ENCODE measurements at regions not wholly inside any gene's neighbourhood (a gene's known extent, or its start where the extent isn't known, plus 50 kb on each side); places are given as distances from the start of the nearest gene placed in this dataset.

- TF ChIP-seq CEBPB (IDR thresholded peaks at IDR 0.05; ENCODE audit: low read depth, low read length) (no peak), POLR2A (IDR thresholded peaks at IDR 0.05; ENCODE audit: low read depth, low read length) (no peak), BHLHE40 (IDR thresholded peaks at IDR 0.05; ENCODE audit: low read depth, low read length) (no peak), MXI1 (IDR thresholded peaks at IDR 0.05; ENCODE audit: borderline replicate concordance, low read depth, low read length) (no peak), RAD21 (IDR thresholded peaks at IDR 0.05; ENCODE audit: low read length) (no peak), CHD1 (IDR thresholded peaks at IDR 0.05; ENCODE audit: low read depth, low read length) (no peak), SMC3 (IDR thresholded peaks at IDR 0.05; ENCODE audit: low read depth, low read length) (no peak), FOS (IDR thresholded peaks at IDR 0.05; ENCODE audit: low read depth, low read length) (no peak), CTCF (conservative IDR thresholded peaks at IDR 0.05; ENCODE audit: low read depth, low read length) (no peak), NFE2L2 (IDR thresholded peaks at IDR 0.05; ENCODE audit: low read depth, low read length) (no peak), RCOR1 (IDR thresholded peaks at IDR 0.05; ENCODE audit: insufficient replicate concordance, low read length) (no peak), MAFK (IDR thresholded peaks at IDR 0.05; ENCODE audit: low read depth, low read length) (no peak), ELK1 (IDR thresholded peaks at IDR 0.05; ENCODE audit: borderline replicate concordance, low read depth, low read length) (no peak), RFX5 (IDR thresholded peaks at IDR 0.05; ENCODE audit: low read depth, low read length) (no peak)
- no peak overlapping the region for H3K18ac ChIP-seq (ENCODE audit: low read depth, low read length)
- BruUV-seq (replicated peaks) = no TSS peak
- no CpG with 5 or more reads among the region's 3 CpGs for WGBS, 2 experiments (ENCODE audit: extremely low coverage in 2 of 2, insufficient read length in 1 of 2)
- no peak overlapping the region for H2BK5ac ChIP-seq (ENCODE audit: low read depth, low read length, poor library complexity, severe bottlenecking)
- no peak overlapping the region for H3K14ac ChIP-seq (replicated peaks; ENCODE audit: low read depth, low read length)
- no peak overlapping the region for H2BK120ac ChIP-seq (ENCODE audit: low read depth, low read length)
- H3K36me3 ChIP-seq (ENCODE audit: control insufficient read depth, insufficient read depth, low read length) = no peaks in the 10 kb centered on the region
- H3K27ac ChIP-seq (ENCODE audit: insufficient read depth, low read length) = no peak overlapping the region
- no peak overlapping the region for H2AK5ac ChIP-seq (ENCODE audit: low read depth, low read length)
- no peak overlapping the region for H4K91ac ChIP-seq (ENCODE audit: insufficient read depth, low read depth, low read length)
- no peak overlapping the region for H3K56ac ChIP-seq (ENCODE audit: extremely low read depth, insufficient read depth, low read length)
- peaks cover 5% of the 10 kb centered on the region; the same call in 1 of the 2 replicates for H3K27me3 ChIP-seq (ENCODE audit: control insufficient read depth, insufficient read depth, low read length)
- no peak overlapping the region for H4K8ac ChIP-seq (ENCODE audit: low read depth in 2 of 2, low read length in 2 of 2)
- H4K20me1 ChIP-seq (ENCODE audit: insufficient read depth, low read length) = no peaks in the 10 kb centered on the region
- no peak overlapping the region for H3K4me2 ChIP-seq (ENCODE audit: low read depth, low read length)
- DNase-seq = no peak
- ATAC-seq (ENCODE audit: low read depth) = no peak
- H3K4ac ChIP-seq (ENCODE audit: low read depth, low read length) = no peak overlapping the region
- H3K9me1 ChIP-seq (ENCODE audit: insufficient read depth, low read length) = no peaks in the 10 kb centered on the region
- dilution Hi-C loops (cut with HindIII; ENCODE audit: low sequenced_read_pairs, unreplicated experiment) (no loop called here), intact Hi-C loops (cut with micrococcal nuclease) (no loop called here), in situ Hi-C loops (cut with MboI; ENCODE audit: low sequenced_read_pairs) (no loop called here)
- no peak overlapping the region for H3K23ac ChIP-seq (ENCODE audit: low read depth, low read length)
- no peak overlapping the region for H3K4me3 ChIP-seq (ENCODE audit: insufficient read depth, low read depth, low read length)
- no peak overlapping the region for H2AK9ac ChIP-seq (replicated peaks; ENCODE audit: low read depth, low read length, poor library complexity)
- H3K9ac ChIP-seq (ENCODE audit: low read depth, low read length) = no peak overlapping the region
- CTCF ChIA-PET = no interaction called here
- H2BK15ac ChIP-seq (ENCODE audit: low read depth, low read length) = no peak overlapping the region
- peaks cover 9% of the 10 kb centered on the region for H3K9me3 ChIP-seq (ENCODE audit: control insufficient read depth, insufficient read depth, low read length)
- no peaks in the 10 kb centered on the region for H3K4me1 ChIP-seq (ENCODE audit: control insufficient read depth, insufficient read depth, low read length)
- no peaks in the 10 kb centered on the region for H3K79me1 ChIP-seq (ENCODE audit: low read depth in 1 of 2, low read length in 2 of 2)
- POLR2A ChIA-PET (ENCODE audit: unreplicated experiment) = no interaction called here
- no peak overlapping the region for H2AFZ ChIP-seq (replicated peaks; ENCODE audit: low read length, poor library complexity)
- H4K5ac ChIP-seq (ENCODE audit: low read depth, low read length) = no peak overlapping the region
- H2BK20ac ChIP-seq (ENCODE audit: low read depth, low read length) = no peak overlapping the region
Observed at GRCh38 chr14:22329371-22329770, 259.7 kb downstream of the DAD1 start.

Data from IMR-90 (cell line).